HepG2 (cell line): ENCODE measurements at regions not wholly inside any gene's neighbourhood (a gene's known extent, or its start where the extent isn't known, plus 50 kb on each side); places are given as distances from the start of the nearest gene placed in this dataset.

Source experiments
- GTF2F1 ChIP-seq: fragments of 150-350 bp; IDR thresholded peaks from 2 replicates; pipeline ENCODE4 v1.6.1; 2014; ENCODE audit warnings: low read length
- HCFC1 ChIP-seq: fragments of 150-350 bp; IDR thresholded peaks from 2 replicates; pipeline ENCODE4 v1.6.1; 2014; ENCODE audit warnings: low read depth, low read length
- MAFK ChIP-seq, 2 experiments: IDR thresholded peaks in 1 of 2; conservative IDR thresholded peaks in 1 of 2; 2 replicates each; pipeline ENCODE4 v1.6.1; 2011; ENCODE audit warnings: improper control_type of control experiment in 2 of 2, low read length in 2 of 2
- MXI1 ChIP-seq: IDR thresholded peaks from 3 replicates; pipeline ENCODE4 v1.6.1; 2012; ENCODE audit warnings: low read depth, low read length, inconsistent platforms, borderline replicate concordance
- PHB2 ChIP-seq: fragments of 450-650 bp; IDR thresholded peaks from 2 replicates; pipeline ENCODE4 v1.6.1; 2018; ENCODE audit not compliant: partially characterized antibody
- ZNF274 ChIP-seq: sonication (generic); formaldehyde crosslinking; IDR thresholded peaks from 2 replicates; pipeline ENCODE4 v1.5.1; 2020; ENCODE audit warnings: mild to moderate bottlenecking, missing genetic modification reagents
- ZNF362 ChIP-seq: sonication (generic); formaldehyde crosslinking; IDR thresholded peaks from 2 replicates; pipeline ENCODE4 v1.4.0; 2020; ENCODE audit warnings: missing genetic modification reagents, mild to moderate bottlenecking, borderline replicate concordance
- ZNF609 ChIP-seq: sonication (generic); formaldehyde crosslinking; IDR thresholded peaks from 2 replicates; pipeline ENCODE4 v1.4.0; 2020; ENCODE audit warnings: mild to moderate bottlenecking, missing genetic modification reagents, borderline replicate concordance
- ZZZ3 ChIP-seq: sonication (generic); formaldehyde crosslinking; IDR thresholded peaks from 2 replicates; pipeline ENCODE4 v1.4.0; 2020; ENCODE audit warnings: missing genetic modification reagents, mild to moderate bottlenecking, borderline replicate concordance
- TF ChIP-seq, protein P1 (sequence below): sonication (generic); formaldehyde crosslinking; IDR thresholded peaks from 2 replicates; pipeline ENCODE4 v1.5.0; 2020; ENCODE audit warnings: mild to moderate bottlenecking, missing genetic modification reagents, moderate library complexity
- TF ChIP-seq, protein P2 (sequence below): sonication (generic); formaldehyde crosslinking; IDR thresholded peaks from 2 replicates; pipeline ENCODE4 v1.4.0; 2020; ENCODE audit warnings: mild to moderate bottlenecking, missing genetic modification reagents

DNA sequence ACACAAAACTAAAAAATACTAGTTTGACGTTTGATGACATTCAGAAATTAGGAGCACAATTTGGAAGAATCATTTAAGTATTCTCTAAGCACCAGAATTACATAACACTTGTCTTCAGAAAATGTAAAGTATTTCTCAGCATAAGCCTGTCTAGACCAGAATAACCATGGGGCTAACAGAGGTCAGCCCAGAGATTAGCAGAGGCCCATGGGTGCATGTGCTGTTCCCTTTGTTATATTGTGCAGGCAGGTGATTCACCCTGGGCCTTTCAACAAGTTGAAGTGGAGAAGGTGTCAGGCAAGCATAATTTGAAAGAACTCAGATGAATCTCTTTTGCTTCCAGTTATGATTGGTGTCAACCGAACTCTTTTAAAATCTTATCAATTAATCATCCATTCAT is 227.9 kb downstream of the LURAP1L start:
- no peak for TF ChIP-seq MAFK (conservative IDR thresholded peaks at IDR 0.05 in 1 of 2, IDR thresholded peaks at IDR 0.05 in 1 of 2; ENCODE audit: low read length in 2 of 2)
- no peak for TF ChIP-seq ZZZ3 (CRISPR knock-in tag)
- TF ChIP-seq, protein P1, sequence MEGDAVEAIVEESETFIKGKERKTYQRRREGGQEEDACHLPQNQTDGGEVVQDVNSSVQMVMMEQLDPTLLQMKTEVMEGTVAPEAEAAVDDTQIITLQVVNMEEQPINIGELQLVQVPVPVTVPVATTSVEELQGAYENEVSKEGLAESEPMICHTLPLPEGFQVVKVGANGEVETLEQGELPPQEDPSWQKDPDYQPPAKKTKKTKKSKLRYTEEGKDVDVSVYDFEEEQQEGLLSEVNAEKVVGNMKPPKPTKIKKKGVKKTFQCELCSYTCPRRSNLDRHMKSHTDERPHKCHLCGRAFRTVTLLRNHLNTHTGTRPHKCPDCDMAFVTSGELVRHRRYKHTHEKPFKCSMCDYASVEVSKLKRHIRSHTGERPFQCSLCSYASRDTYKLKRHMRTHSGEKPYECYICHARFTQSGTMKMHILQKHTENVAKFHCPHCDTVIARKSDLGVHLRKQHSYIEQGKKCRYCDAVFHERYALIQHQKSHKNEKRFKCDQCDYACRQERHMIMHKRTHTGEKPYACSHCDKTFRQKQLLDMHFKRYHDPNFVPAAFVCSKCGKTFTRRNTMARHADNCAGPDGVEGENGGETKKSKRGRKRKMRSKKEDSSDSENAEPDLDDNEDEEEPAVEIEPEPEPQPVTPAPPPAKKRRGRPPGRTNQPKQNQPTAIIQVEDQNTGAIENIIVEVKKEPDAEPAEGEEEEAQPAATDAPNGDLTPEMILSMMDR (CRISPR knock-in tag), result no peak
- TF ChIP-seq MXI1, result no peak
- no peak for TF ChIP-seq ZNF362 (CRISPR knock-in tag)
- no peak for TF ChIP-seq HCFC1
- TF ChIP-seq PHB2, result no peak
- no peak for TF ChIP-seq ZNF274 (CRISPR knock-in tag)
- no peak for TF ChIP-seq ZNF609 (CRISPR knock-in tag)
- TF ChIP-seq GTF2F1, result no peak
- TF ChIP-seq, protein P2, sequence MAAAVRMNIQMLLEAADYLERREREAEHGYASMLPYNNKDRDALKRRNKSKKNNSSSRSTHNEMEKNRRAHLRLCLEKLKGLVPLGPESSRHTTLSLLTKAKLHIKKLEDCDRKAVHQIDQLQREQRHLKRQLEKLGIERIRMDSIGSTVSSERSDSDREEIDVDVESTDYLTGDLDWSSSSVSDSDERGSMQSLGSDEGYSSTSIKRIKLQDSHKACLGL (CRISPR knock-in tag), result no peak
